HG03432 (cell line): ENCODE measurements at regions not wholly inside any gene's neighbourhood (a gene's known extent, or its start where the extent isn't known, plus 50 kb on each side); places are given as distances from the start of the nearest gene placed in this dataset.

ENCODE experiments used
- ATAC-seq: cut with Tn5 transposase; IDR thresholded peaks from one replicate; pipeline ENCODE4 v1.9.1; 2021; ENCODE audit warnings: mild to moderate bottlenecking, moderate library complexity; ENCODE audit not compliant: unreplicated experiment

- peak; percentile 66 for ATAC-seq
Measured at GRCh38 chr3:107992976-107993684, 97.7 kb downstream of the CD47 start.

GRCh38 chr3:107990926-107991325 is 99.9 kb downstream of the CD47 start:
- no peak for ATAC-seq

- ATAC-seq: no peak
Measured at GRCh38 chr3:107990433-107990832, 100.4 kb downstream of the CD47 start.

DNA sequence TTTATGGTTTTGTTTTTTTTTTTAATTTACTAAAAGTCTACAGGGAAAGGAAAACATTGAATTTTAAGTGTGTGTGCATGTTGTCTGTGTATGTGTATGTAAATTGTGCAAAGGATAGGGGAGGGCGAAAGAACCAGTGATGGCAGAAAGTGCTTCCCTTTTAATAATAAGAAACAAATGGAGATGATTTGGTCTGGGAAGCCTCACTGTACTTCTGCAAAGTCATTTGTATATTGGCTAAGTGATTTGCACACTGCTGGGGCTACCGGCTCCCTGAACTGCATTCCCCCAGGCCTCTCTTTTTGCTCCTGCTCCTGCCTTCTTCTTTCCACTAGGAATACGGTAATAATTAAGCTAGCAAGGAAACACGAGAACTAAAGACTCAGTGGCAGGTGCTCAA is 101.2 kb downstream of the CD47 start:
- ATAC-seq: no peak

GRCh38 chr3:107988460-107989175 is 102.2 kb downstream of the CD47 start:
- no peak for ATAC-seq

- no peak for ATAC-seq
Measured at GRCh38 chr3:107987036-107987939, 103.5 kb downstream of the CD47 start.

DNA sequence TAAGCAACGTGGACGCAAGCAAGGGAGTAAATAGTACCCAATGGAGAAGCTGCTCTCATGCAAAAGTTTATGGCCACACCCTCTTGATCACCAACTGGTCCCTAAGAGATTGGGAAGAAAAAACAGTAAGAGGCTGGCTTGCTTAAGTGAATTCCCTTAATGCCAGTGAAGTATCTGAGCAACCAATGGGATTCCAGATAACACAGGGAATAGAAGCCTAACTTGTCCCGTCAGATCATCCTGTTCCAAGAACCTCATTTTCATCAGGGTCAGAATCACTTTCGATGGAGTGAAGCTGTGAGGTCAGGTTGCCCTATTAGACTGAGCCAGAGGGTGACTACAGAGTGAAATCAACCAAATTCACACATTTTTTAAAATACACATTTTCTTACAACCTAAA is 104.3 kb downstream of the CD47 start:
- no peak for ATAC-seq

GRCh38 chr3:107985496-107985895 is 105.3 kb downstream of the CD47 start:
- peak; percentile 99 for ATAC-seq

DNA sequence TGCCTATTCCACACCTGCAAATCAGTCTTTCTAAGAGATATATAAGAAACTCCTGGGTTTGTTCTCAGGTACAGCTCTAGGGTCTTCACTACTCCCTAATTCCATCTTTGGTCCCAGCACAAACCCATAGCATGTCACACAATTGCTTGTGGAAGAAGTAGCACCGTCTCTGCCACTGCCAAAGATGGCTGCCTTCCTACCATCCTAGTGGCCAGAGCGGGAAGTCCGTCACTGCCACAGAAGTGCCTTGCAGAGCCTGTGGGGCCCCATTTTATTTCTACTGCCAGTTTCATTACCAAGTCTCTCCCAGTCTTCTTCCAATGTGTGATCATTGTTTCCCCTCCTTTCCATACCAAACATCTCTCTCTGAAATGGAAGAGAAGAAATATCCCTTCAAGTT is 107.6 kb downstream of the CD47 start:
- ATAC-seq: no peak

- no peak for ATAC-seq
Measured at GRCh38 chr3:107982165-107982564, 108.7 kb downstream of the CD47 start.

DNA sequence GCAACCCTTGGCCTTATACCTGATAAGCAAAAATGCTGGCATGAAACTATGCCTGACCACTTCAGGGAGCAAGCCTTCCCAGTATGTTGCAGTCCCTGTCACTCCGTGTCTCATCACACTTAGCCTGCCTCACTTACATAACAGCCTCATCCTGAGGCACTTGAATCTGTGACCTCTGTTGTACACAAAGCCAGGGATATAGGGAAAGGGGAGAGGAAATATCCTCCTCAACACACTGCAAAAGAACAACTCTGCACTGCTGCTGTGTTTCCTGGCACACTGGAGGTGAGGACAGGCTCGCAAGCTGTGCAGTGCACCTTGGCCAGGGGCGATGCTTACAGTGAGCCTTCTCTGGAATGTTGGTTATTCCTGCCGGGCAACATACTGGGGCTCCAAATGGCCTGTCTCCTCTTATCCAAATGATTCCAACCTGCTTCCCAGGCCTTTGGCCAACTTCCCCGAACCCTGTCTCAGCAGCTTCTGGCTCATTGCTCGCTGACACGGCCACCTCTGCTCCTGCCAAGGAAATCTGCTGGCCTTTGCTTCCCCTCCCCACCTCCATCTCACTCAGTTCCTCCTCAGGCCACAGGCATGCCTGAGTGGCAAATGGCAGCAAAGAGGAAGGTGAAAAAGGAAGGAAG is 109.2 kb downstream of the CD47 start:
- no peak for ATAC-seq

GRCh38 chr3:107979538-107979937 is 111.3 kb downstream of the CD47 start:
- no peak for ATAC-seq

DNA sequence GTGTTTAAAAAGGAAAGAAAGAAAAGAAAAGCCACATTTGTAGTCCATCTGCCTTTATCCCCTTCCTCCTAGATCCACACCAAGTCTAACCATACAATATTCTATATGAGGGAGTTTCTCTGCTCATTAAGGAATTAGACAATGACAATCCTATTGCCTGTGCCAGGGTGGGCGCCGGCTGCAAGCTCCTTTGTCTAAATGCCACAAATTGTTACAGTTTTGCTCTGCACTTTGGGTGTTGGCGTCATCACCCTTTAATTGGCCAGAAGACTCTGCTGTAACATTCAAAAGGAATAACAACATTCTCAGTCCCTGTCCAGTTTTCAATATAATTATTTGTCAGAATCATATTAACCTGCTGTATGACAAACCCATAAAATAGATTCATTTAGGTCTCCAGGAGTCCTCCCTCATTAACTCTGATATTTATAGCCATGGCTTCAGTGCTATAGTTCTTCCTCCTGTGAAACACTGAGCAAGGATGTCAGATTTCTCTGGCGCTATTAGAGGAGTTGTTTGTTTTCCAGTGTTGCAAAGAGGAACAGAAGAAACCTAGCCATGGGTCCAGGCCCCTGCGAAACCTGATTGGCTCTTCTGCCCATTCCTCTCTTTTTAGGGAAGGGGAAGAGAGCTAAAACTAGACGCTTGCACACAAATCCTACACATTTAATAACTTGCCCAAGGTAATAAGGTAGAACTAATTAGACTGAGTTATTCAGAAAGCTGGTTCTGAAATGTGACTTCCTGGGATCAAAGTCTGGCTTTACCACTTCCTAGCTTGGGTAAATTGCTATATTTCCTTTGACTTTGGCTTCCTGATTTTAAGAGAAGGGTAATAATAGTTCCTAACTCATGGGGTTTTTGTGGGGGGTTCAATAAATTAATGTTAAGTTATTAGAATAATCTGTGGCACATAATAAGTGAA is 112.4 kb downstream of the CD47 start:
- no peak for ATAC-seq

GRCh38 chr3:107977221-107978130 is 113.4 kb downstream of the CD47 start:
- no peak for ATAC-seq

GRCh38 chr3:107976202-107976800 is 114.5 kb downstream of the CD47 start:
- ATAC-seq: no peak

DNA sequence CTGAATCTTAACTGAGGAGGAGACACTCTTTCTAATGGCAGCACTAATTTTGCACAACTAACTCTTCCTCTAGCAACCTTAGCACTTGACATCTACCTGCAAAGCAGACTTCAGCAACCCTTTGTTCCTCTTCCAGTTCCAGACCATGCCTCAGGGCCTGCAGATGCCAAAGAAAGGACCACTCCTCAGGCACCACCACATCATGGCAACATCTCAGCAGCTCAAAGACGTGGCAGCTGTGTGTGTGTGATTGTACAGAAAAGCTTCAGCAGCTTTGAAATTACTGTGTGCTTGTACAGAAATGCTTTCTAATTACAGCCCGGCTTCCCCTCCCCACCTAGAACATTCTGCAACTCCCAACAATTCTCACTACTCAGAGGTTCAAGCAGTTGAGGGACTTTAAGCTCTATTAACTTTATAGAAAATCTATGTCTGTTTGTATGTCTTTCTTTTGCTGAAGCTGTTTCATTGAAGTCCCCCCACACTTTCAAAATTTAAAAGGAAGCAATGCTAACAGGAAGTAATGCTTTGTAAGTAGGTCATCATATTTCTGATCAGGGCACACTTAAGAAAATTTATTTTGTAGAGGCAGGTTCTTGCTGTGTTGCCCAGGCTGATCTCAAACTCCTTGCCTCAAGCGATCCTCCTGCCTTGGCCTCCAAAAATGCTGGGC is 115.2 kb downstream of the CD47 start:
- ATAC-seq: no peak

DNA sequence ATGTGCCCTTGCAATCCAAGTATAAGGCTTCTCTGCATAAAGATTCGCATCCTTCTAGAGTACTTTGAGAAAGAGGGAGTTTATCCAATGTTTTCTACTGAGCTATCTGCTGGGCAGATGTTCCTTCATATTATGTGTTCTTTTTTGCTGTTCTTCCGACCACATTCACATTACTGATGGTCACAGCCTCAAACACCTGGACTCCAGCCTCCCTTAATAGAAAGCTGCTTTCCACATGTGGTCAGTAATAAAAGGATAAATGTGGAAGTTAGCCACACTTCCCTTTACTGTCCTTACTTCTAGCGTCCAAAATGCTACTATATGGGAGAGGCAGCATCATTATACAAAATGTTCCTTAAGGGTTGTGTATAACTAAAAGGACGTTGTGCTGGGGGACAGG is 116.9 kb downstream of the CD47 start:
- ATAC-seq: no peak

GRCh38 chr3:107973152-107973551 is 117.7 kb downstream of the CD47 start:
- ATAC-seq: no peak
